Breast epithelium (tissue), 3 donors: ENCODE measurements at regions not wholly inside any gene's neighbourhood (a gene's known extent, or its start where the extent isn't known, plus 50 kb on each side); places are given as distances from the start of the nearest gene placed in this dataset.

Source experiments
- POLR2A ChIP-seq: fragments of 450-650 bp; IDR thresholded peaks from one replicate; pipeline ENCODE4 v1.6.1; 2016; ENCODE audit warnings: antibody characterized with exemption, mild to moderate bottlenecking, moderate library complexity
- POLR2AphosphoS5 ChIP-seq, 3 donors: sonication (generic); formaldehyde crosslinking; IDR thresholded peaks; one replicate each; pipeline ENCODE4 v1.6.1; 2017; ENCODE audit warnings: antibody characterized with exemption in 3 of 3
- TF ChIP-seq, protein P1 (sequence below), 3 donors: fragments of 450-650 bp; IDR thresholded peaks; one replicate each; pipeline ENCODE4 v1.5.1; 2016 to 2017; ENCODE audit warnings: antibody characterized with exemption in 3 of 3, mild to moderate bottlenecking in 3 of 3, moderate library complexity in 3 of 3

DNA sequence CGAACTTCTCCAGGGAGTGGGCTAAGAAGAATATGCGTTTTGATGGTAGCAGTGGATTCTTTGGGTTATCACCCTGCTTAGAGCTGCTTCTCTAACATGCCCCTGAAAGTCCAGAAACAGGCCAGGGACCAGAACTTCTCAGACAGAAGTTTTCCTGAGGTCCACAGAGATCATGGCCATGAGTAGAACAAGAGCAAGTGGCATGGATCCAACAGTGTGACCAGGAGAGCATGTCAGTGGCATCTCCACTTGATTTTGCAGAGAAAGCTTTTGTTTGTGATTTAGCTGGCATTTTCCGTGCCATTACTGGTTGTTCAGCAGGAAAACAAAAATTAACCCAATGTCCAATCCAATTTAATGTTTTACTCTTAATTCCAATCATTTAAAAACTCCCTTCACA, 298.5 kb upstream of the CD180 start:
- TF ChIP-seq, protein P1, sequence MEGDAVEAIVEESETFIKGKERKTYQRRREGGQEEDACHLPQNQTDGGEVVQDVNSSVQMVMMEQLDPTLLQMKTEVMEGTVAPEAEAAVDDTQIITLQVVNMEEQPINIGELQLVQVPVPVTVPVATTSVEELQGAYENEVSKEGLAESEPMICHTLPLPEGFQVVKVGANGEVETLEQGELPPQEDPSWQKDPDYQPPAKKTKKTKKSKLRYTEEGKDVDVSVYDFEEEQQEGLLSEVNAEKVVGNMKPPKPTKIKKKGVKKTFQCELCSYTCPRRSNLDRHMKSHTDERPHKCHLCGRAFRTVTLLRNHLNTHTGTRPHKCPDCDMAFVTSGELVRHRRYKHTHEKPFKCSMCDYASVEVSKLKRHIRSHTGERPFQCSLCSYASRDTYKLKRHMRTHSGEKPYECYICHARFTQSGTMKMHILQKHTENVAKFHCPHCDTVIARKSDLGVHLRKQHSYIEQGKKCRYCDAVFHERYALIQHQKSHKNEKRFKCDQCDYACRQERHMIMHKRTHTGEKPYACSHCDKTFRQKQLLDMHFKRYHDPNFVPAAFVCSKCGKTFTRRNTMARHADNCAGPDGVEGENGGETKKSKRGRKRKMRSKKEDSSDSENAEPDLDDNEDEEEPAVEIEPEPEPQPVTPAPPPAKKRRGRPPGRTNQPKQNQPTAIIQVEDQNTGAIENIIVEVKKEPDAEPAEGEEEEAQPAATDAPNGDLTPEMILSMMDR (IDR thresholded peaks at IDR 0.05): no peak
- no peak for TF ChIP-seq POLR2A
- no peak for TF ChIP-seq POLR2AphosphoS5 (IDR thresholded peaks at IDR 0.05)
